ACC112 (cell line): ENCODE measurements at regions not wholly inside any gene's neighbourhood (a gene's known extent, or its start where the extent isn't known, plus 50 kb on each side); places are given as distances from the start of the nearest gene placed in this dataset.
A peak's percentile ranks its signal among the peaks of the same experiment; 100 is the strongest.
"Not testable (repeated sequence)": the region's sequence is repeated elsewhere in the genome, so short reads cannot be mapped to it uniquely, and the experiment has no call there.

Experiments used
- H2AFZ ChIP-seq: fragments of 200-600 bp; sonication (generic); one replicate; pipeline ENCODE4 v1.6.0; 2017; ENCODE audit warnings: antibody characterized with exemption, low read length; ENCODE audit not compliant: unreplicated experiment
- H3K27ac ChIP-seq: fragments of 200-600 bp; sonication (generic); 2 replicates; pipeline ENCODE4 v1.5.1; 2014; ENCODE audit warnings: low read depth, mild to moderate bottlenecking, antibody characterized with exemption, low read length, moderate library complexity
- H3K27me3 ChIP-seq: fragments of 200-600 bp; sonication (generic); 2 replicates; pipeline ENCODE4 v1.6.1; 2014; ENCODE audit warnings: mild to moderate bottlenecking, antibody characterized with exemption, low read length, moderate library complexity, mixed read lengths; ENCODE audit not compliant: insufficient read depth
- H3K36me3 ChIP-seq: fragments of 200-600 bp; sonication (generic); 2 replicates; pipeline ENCODE4 v1.6.1; 2016; ENCODE audit warnings: mild to moderate bottlenecking, antibody characterized with exemption, low read length, moderate library complexity, mixed read lengths; ENCODE audit not compliant: insufficient read depth
- H3K4me1 ChIP-seq: fragments of 200-600 bp; sonication (generic); one replicate; pipeline ENCODE4 v1.6.1; 2016; ENCODE audit warnings: low read length, mixed read lengths; ENCODE audit not compliant: insufficient read depth, unreplicated experiment, control insufficient read depth
- H3K4me3 ChIP-seq: fragments of 200-600 bp; sonication (generic); 2 replicates; pipeline ENCODE4 v1.5.1; 2014; ENCODE audit warnings: mild to moderate bottlenecking, low read depth, low read length
- H3K79me2 ChIP-seq: fragments of 200-600 bp; sonication (generic); one replicate; pipeline ENCODE4 v1.6.0; 2016; ENCODE audit warnings: low read length; ENCODE audit not compliant: control insufficient read depth, unreplicated experiment, insufficient read depth

- Histone ChIP-seq H3K27ac (no peak overlapping the region), H2AFZ (no peak overlapping the region), H3K4me1 (no peaks in the 10 kb centered on the region), H3K79me2 (no peaks in the 10 kb centered on the region), H3K4me3 (no peak overlapping the region), H3K27me3 (no peaks in the 10 kb centered on the region), H3K36me3 (no peaks in the 10 kb centered on the region)
These were observed 182.4 kb upstream of the CDK1 start for GRCh38 chr10:60595852-60596251.

- Histone ChIP-seq H2AFZ (no peak overlapping the region), H3K79me2 (no peaks in the 10 kb centered on the region), H3K4me1 (no peaks in the 10 kb centered on the region), H3K27me3 (no peaks in the 10 kb centered on the region), H3K27ac (no peak overlapping the region), H3K36me3 (no peaks in the 10 kb centered on the region), H3K4me3 (no peak overlapping the region)
These were observed 183.7 kb upstream of the CDK1 start for GRCh38 chr10:60594476-60595051.

GRCh38 chr10:60591119-60591518, 187.2 kb upstream of the CDK1 start:
- Histone ChIP-seq H2AFZ (no peak overlapping the region), H3K27ac (no peak overlapping the region), H3K79me2 (no peaks in the 10 kb centered on the region), H3K4me1 (no peaks in the 10 kb centered on the region), H3K4me3 (no peak overlapping the region), H3K27me3 (no peaks in the 10 kb centered on the region), H3K36me3 (no peaks in the 10 kb centered on the region)

- no peak overlapping the region for H2AFZ ChIP-seq
- H3K36me3 ChIP-seq: no peaks in the 10 kb centered on the region
- no peaks in the 10 kb centered on the region for H3K27me3 ChIP-seq
- no peaks in the 10 kb centered on the region for H3K4me1 ChIP-seq
- no peaks in the 10 kb centered on the region for H3K79me2 ChIP-seq
- H3K27ac ChIP-seq: no peak overlapping the region
- H3K4me3 ChIP-seq: no peak overlapping the region
These were observed 188.9 kb upstream of the CDK1 start for GRCh38 chr10:60589376-60589775.

- H3K36me3 ChIP-seq, H3K27me3 ChIP-seq, H2AFZ ChIP-seq, H3K4me1 ChIP-seq, H3K27ac ChIP-seq, H3K79me2 ChIP-seq, H3K4me3 ChIP-seq: not testable (repeated sequence)
These were observed 192.1 kb upstream of the ANK3 start for GRCh38 chr10:60581782-60582181.

- Histone ChIP-seq H2AFZ (no peak overlapping the region), H3K4me3 (no peak overlapping the region), H3K79me2 (no peaks in the 10 kb centered on the region), H3K27ac (no peak overlapping the region), H3K36me3 (no peaks in the 10 kb centered on the region), H3K4me1 (peaks cover 5% of the 10 kb centered on the region), H3K27me3 (no peaks in the 10 kb centered on the region)
These were observed 188.5 kb upstream of the ANK3 start for GRCh38 chr10:60578217-60578616.

- peak overlapping the region; percentile 18; the same call in 1 of the 2 replicates for H3K4me3 ChIP-seq
- peak overlapping the region; percentile 53 for H2AFZ ChIP-seq
- H3K27ac ChIP-seq: no peak overlapping the region
- H3K27me3 ChIP-seq: no peaks in the 10 kb centered on the region
- H3K79me2 ChIP-seq: no peaks in the 10 kb centered on the region
- H3K4me1 ChIP-seq: peaks cover 5% of the 10 kb centered on the region
- H3K36me3 ChIP-seq: no peaks in the 10 kb centered on the region
These were observed 186.7 kb upstream of the ANK3 start for GRCh38 chr10:60576130-60577069.

- no peaks in the 10 kb centered on the region for H3K27me3 ChIP-seq
- no peak overlapping the region for H3K4me3 ChIP-seq
- no peak overlapping the region for H3K27ac ChIP-seq
- no peaks in the 10 kb centered on the region for H3K36me3 ChIP-seq
- no peaks in the 10 kb centered on the region for H3K79me2 ChIP-seq
- no peak overlapping the region for H2AFZ ChIP-seq
- peaks cover 5% of the 10 kb centered on the region for H3K4me1 ChIP-seq
These were observed 185.4 kb upstream of the ANK3 start for GRCh38 chr10:60575105-60575504.

- H3K36me3 ChIP-seq: no peaks in the 10 kb centered on the region
- no peak overlapping the region for H3K27ac ChIP-seq
- H2AFZ ChIP-seq: no peak overlapping the region
- H3K79me2 ChIP-seq: no peaks in the 10 kb centered on the region
- H3K27me3 ChIP-seq: no peaks in the 10 kb centered on the region
- peaks cover 5% of the 10 kb centered on the region for H3K4me1 ChIP-seq
- H3K4me3 ChIP-seq: no peak overlapping the region
These were observed 184.7 kb upstream of the ANK3 start for GRCh38 chr10:60574388-60574787.

GRCh38 chr10:60573336-60573735, 183.7 kb upstream of the ANK3 start:
- H3K4me1 ChIP-seq: peaks cover 5% of the 10 kb centered on the region
- no peak overlapping the region for H3K27ac ChIP-seq
- no peak overlapping the region for H2AFZ ChIP-seq
- H3K27me3 ChIP-seq: no peaks in the 10 kb centered on the region
- no peaks in the 10 kb centered on the region for H3K79me2 ChIP-seq
- H3K36me3 ChIP-seq: no peaks in the 10 kb centered on the region
- no peak overlapping the region for H3K4me3 ChIP-seq
